Posterior vena cava (tissue), 2 donors: ENCODE measurements at regions not wholly inside any gene's neighbourhood (a gene's known extent, or its start where the extent isn't known, plus 50 kb on each side); places are given as distances from the start of the nearest gene placed in this dataset.

Source experiments
- DNase-seq: peaks from one replicate; pipeline ENCODE4 v3.0.0-alpha.2; 2020; ENCODE audit warnings: low spot score
- intact Hi-C, 2 donors: fragments of 100-400 bp; cut with DNase I; formaldehyde crosslinking; loops; one replicate each; pipeline versions ENCODE4 v1.14.1 to v1.14.2; 2022 to 2023
- donor health status: DM: yes; HTN: yes; CAD: no.
- donor health status: DM: yes; HTN: yes; CAD: no.

GRCh38 chr1:104760017-104760416 is 1010.3 kb downstream of the AMY1C start:
- no peak for DNase-seq
- intact Hi-C loops = no loop called here

GRCh38 chr1:104761961-104762570 is 1012.4 kb downstream of the AMY1C start:
- intact Hi-C loops = no loop called here
- DNase-seq = no peak

GRCh38 chr1:104765085-104765484 is 1015.4 kb downstream of the AMY1C start:
- DNase-seq = no peak
- intact Hi-C loops = no loop called here

- DNase-seq = no peak
- intact Hi-C loops = no loop called here
These were observed 1018.8 kb downstream of the AMY1C start for GRCh38 chr1:104768466-104768865.

- intact Hi-C loops = no loop called here
- no peak for DNase-seq
These were observed 1030.9 kb downstream of the AMY1C start for GRCh38 chr1:104780470-104781078.

GRCh38 chr1:104785575-104786187 is 1036.0 kb downstream of the AMY1C start:
- intact Hi-C loops = no loop called here
- DNase-seq = no peak

GRCh38 chr1:104787866-104788510 is 1038.3 kb downstream of the AMY1C start:
- intact Hi-C loops = no loop called here
- DNase-seq = no peak

- DNase-seq = no peak
- intact Hi-C loops = no loop called here
These were observed 1041.3 kb downstream of the AMY1C start for GRCh38 chr1:104791030-104791429.

GRCh38 chr1:104794035-104794434 is 1044.3 kb downstream of the AMY1C start:
- intact Hi-C loops = no loop called here
- no peak for DNase-seq

- peak; percentile 13 for DNase-seq
- intact Hi-C loops = no loop called here
These were observed 1046.2 kb downstream of the AMY1C start for GRCh38 chr1:104795931-104796330.

GRCh38 chr1:104797982-104798381 is 1048.3 kb downstream of the AMY1C start:
- intact Hi-C loops = no loop called here
- DNase-seq = no peak

- no peak for DNase-seq
- intact Hi-C loops = no loop called here
These were observed 1051.6 kb downstream of the AMY1C start for GRCh38 chr1:104801344-104801743.

GRCh38 chr1:104804147-104804546 is 1054.4 kb downstream of the AMY1C start:
- DNase-seq = no peak
- intact Hi-C loops = no loop called here

GRCh38 chr1:104807590-104807989 is 1057.9 kb downstream of the AMY1C start:
- DNase-seq = no peak
- intact Hi-C loops = no loop called here

GRCh38 chr1:104825401-104825800 is 1075.7 kb downstream of the AMY1C start:
- intact Hi-C loops = no loop called here
- no peak for DNase-seq

GRCh38 chr1:104830534-104830933 is 1080.8 kb downstream of the AMY1C start:
- intact Hi-C loops = no loop called here
- no peak for DNase-seq

GRCh38 chr1:104852151-104852550 is 1102.5 kb downstream of the AMY1C start:
- intact Hi-C loops = no loop called here
- no peak for DNase-seq

GRCh38 chr1:104853276-104853675 is 1103.6 kb downstream of the AMY1C start:
- intact Hi-C loops = no loop called here
- DNase-seq = no peak

GRCh38 chr1:104854529-104854928 is 1104.8 kb downstream of the AMY1C start:
- DNase-seq = no peak
- intact Hi-C loops = no loop called here

GRCh38 chr1:104855550-104855949 is 1105.9 kb downstream of the AMY1C start:
- DNase-seq = no peak
- intact Hi-C loops = no loop called here

- no peak for DNase-seq
These were observed 1106.4 kb downstream of the AMY1C start for GRCh38 chr1:104856091-104856490.

More at GRCh38 chr1:104856091-104856490, 1106.4 kb downstream of the AMY1C start:
- intact Hi-C loops = no loop called here
